SK-N-SH (cell line): ENCODE measurements at regions not wholly inside any gene's neighbourhood (a gene's known extent, or its start where the extent isn't known, plus 50 kb on each side); places are given as distances from the start of the nearest gene placed in this dataset.

Experiments used
- CTCF ChIA-PET: fragments of 300-600, 350-600 bp; formaldehyde crosslinking; extraction: SDS; loops from one replicate; lab custom pipeline; 2021; lab: Yijun Ruan, JAX
- POLR2A ChIA-PET: fragments of 350-600 bp; sonication (Branson Sonifier 250); formaldehyde crosslinking; extraction: SDS; loops from one replicate; lab custom pipeline; 2020; ENCODE audit warnings: antibody characterized with exemption, inconsistent platforms; lab: Yijun Ruan, JAX
- DNase-seq: peaks from one replicate; pipeline ENCODE4 v3.0.0; 2012
- H2AFZ ChIP-seq: fragments of 200-600 bp; sonication (generic); 2 replicates; pipeline ENCODE4 v1.8.1; 2016; ENCODE audit warnings: antibody characterized with exemption, mild to moderate bottlenecking, low read depth
- H3F3A ChIP-seq: fragments of 200-600 bp; sonication (generic); replicated peaks from 2 replicates; pipeline ENCODE3; 2016; ENCODE audit warnings: antibody characterized with exemption, mild to moderate bottlenecking; ENCODE audit not compliant: insufficient read depth
- H3K27ac ChIP-seq, 2 experiments: fragments of 200-500 bp in 1 of 2; fragments of 200-600 bp in 1 of 2; sonication (Bioruptor generic) in 1 of 2; sonication (generic), shearing (Covaris generic) in 1 of 2; 2 replicates each; pipeline versions ENCODE4 v1.5.1 to v1.6.1; 2014 to 2016; ENCODE audit warnings: low read depth in 2 of 2, inconsistent platforms in 1 of 2, low read length in 1 of 2, mild to moderate bottlenecking in 1 of 2, mixed read lengths in 1 of 2
- H3K27me3 ChIP-seq: fragments of 200-600 bp; sonication (generic), shearing (Covaris generic); 2 replicates; pipeline ENCODE4 v1.6.1; 2016; ENCODE audit warnings: mixed run types; ENCODE audit not compliant: insufficient read depth
- H3K36me3 ChIP-seq, 2 experiments: fragments of 200-500 bp in 1 of 2; fragments of 200-600 bp in 1 of 2; sonication (Bioruptor generic) in 1 of 2; sonication (generic) in 1 of 2; replicated peaks in 1 of 2; 2 replicates each; pipeline versions ENCODE3 to v1.5.1; 2014 to 2016; ENCODE audit warnings: low read length in 1 of 2, mild to moderate bottlenecking in 1 of 2; ENCODE audit not compliant: insufficient read depth in 2 of 2, control insufficient read depth in 1 of 2
- H3K4me1 ChIP-seq, 2 experiments: fragments of 200-500 bp in 1 of 2; fragments of 200-600 bp in 1 of 2; sonication (Bioruptor generic) in 1 of 2; sonication (generic), shearing (Covaris generic) in 1 of 2; 2 replicates each; pipeline versions ENCODE4 v1.5.1 to v1.6.1; 2014 to 2016; ENCODE audit warnings: low read depth in 1 of 2, low read length in 1 of 2, mixed run types in 1 of 2; ENCODE audit not compliant: insufficient read depth in 2 of 2, control insufficient read depth in 1 of 2
- H3K4me2 ChIP-seq: fragments of 200-600 bp; sonication (generic), shearing (Covaris generic); 2 replicates; pipeline ENCODE4 v1.6.1; 2017; ENCODE audit warnings: mixed run types
- H3K4me3 ChIP-seq, 2 experiments: fragments of 200-500 bp in 1 of 2; fragments of 200-600 bp in 1 of 2; sonication (Bioruptor generic) in 1 of 2; sonication (generic), shearing (Covaris generic) in 1 of 2; 2 replicates each; pipeline versions ENCODE4 v1.5.1 to v1.8.1; 2014 to 2016; ENCODE audit warnings: low read depth in 2 of 2, inconsistent platforms in 1 of 2, low read length in 1 of 2, mild to moderate bottlenecking in 1 of 2, mixed read lengths in 1 of 2, moderate library complexity in 1 of 2
- H3K79me2 ChIP-seq: fragments of 200-600 bp; sonication (generic); 2 replicates; pipeline ENCODE4 v1.8.1; 2017; ENCODE audit warnings: mild to moderate bottlenecking; ENCODE audit not compliant: insufficient read depth
- H3K9ac ChIP-seq: fragments of 200-600 bp; sonication (generic); 2 replicates; pipeline ENCODE4 v1.6.1; 2017; ENCODE audit warnings: mixed run types
- H3K9me2 ChIP-seq: fragments of 200-600 bp; sonication (generic); 2 replicates; pipeline ENCODE4 v1.6.1; 2017; ENCODE audit warnings: mixed run types
- H3K9me3 ChIP-seq: fragments of 200-600 bp; sonication (generic); 2 replicates; pipeline ENCODE4 v1.6.1; 2017; ENCODE audit warnings: mixed run types, mild to moderate bottlenecking, moderate library complexity
- H4K20me1 ChIP-seq: fragments of 200-600 bp; sonication (generic); 2 replicates; pipeline ENCODE4 v1.6.1; 2017; ENCODE audit warnings: mild to moderate bottlenecking, mixed run types; ENCODE audit not compliant: insufficient read depth
- EP300 ChIP-seq, 2 experiments: IDR thresholded peaks; 2 replicates each; pipeline versions ENCODE4 v1.4.0 to v1.6.1; 2012; ENCODE audit warnings: borderline replicate concordance in 1 of 2, low read depth in 1 of 2, low read length in 1 of 2
- EZH2phosphoT487 ChIP-seq: fragments of 200-600 bp; sonication (generic); IDR thresholded peaks from 2 replicates; pipeline ENCODE4 v1.6.1; 2017; ENCODE audit warnings: low read depth, mixed run types, mild to moderate bottlenecking, antibody characterized with exemption, moderate library complexity, borderline replicate concordance
- FOSL2 ChIP-seq: IDR thresholded peaks from 2 replicates; pipeline ENCODE4 v1.4.0; 2012; ENCODE audit warnings: low read depth, mild to moderate bottlenecking, moderate library complexity, borderline replicate concordance
- GABPA ChIP-seq: IDR thresholded peaks from 2 replicates; pipeline ENCODE4 v1.4.0; 2012; ENCODE audit warnings: low read depth, mild to moderate bottlenecking
- JUND ChIP-seq: IDR thresholded peaks from 2 replicates; pipeline ENCODE4 v1.4.0; 2012
- MEF2A ChIP-seq: IDR thresholded peaks from 2 replicates; pipeline ENCODE4 v1.4.0; 2012; ENCODE audit warnings: low read depth, borderline replicate concordance
- MXI1 ChIP-seq: IDR thresholded peaks from 2 replicates; pipeline ENCODE4 v1.6.1; 2012; ENCODE audit warnings: mild to moderate bottlenecking, low read depth, low read length, improper control_type of control experiment
- RFX5 ChIP-seq: IDR thresholded peaks from 2 replicates; pipeline ENCODE4 v1.6.1; 2012; ENCODE audit warnings: mild to moderate bottlenecking, improper control_type of control experiment, low read length
- WGBS: methylation state at CpG from one replicate; pipeline ENCODE4 v1.1.6; 2017; ENCODE audit warnings: low lambda C conversion rate; 5-methylcytosine and 5-hydroxymethylcytosine counted together
- TF ChIP-seq, protein P1 (sequence below): IDR thresholded peaks from 2 replicates; pipeline ENCODE4 v1.6.1; 2012; ENCODE audit warnings: mild to moderate bottlenecking, low read depth, low read length, moderate library complexity
- TF ChIP-seq, protein P2 (sequence below): IDR thresholded peaks from 2 replicates; pipeline ENCODE4 v1.4.0; 2012; ENCODE audit warnings: low read depth, borderline replicate concordance
- TF ChIP-seq, protein P3 (sequence below): fragments of 150-350 bp; IDR thresholded peaks from 2 replicates; pipeline ENCODE4 v1.6.1; 2017; ENCODE audit warnings: antibody characterized with exemption, low read length, low read depth, borderline replicate concordance

DNA sequence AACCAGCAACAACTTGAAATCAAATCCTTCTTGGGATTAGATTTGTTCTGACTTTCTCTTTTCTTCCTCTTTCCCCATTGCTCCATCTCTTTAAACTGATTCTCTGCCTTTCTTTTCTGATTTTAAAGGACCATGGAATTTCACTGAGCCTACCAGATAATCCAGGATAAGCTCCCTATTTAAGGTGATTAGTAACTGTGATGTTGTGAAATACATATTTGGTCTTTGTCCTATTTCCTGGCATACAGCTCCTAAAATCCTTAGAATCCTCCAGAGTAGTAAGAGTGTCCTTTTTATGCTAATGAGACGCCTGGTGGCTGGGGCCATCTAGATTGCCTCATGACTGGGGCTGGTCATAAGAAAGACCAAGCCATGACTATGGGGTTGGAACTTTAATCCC, 236.9 kb downstream of the USP25 start:
- POLR2A ChIA-PET: no interaction called here

GRCh38 chr21:15967661-15968060, 237.9 kb downstream of the USP25 start:
- POLR2A ChIA-PET: no interaction called here
- Histone ChIP-seq H4K20me1 (no peaks in the 10 kb centered on the region), H3K4me3 (no peak overlapping the region), H3K27ac (no peak overlapping the region), H3K79me2 (no peaks in the 10 kb centered on the region)
- TF ChIP-seq JUND (0 out of 2 replicates have a peak, but pooled peaks have one; percentile 17), GABPA (no peak)
- TF ChIP-seq, all 33 proteins: peak for 1
- no peak overlapping the region for H2AFZ ChIP-seq
- H3K27me3 ChIP-seq: no peaks in the 10 kb centered on the region
- H3K4me1 ChIP-seq: no peaks in the 10 kb centered on the region; a peak in 1 of 4 replicates
- no peak for DNase-seq
- H3F3A ChIP-seq: no peaks in the 10 kb centered on the region
- CTCF ChIA-PET: interaction anchor here (0.9 kb wide), 1 partner anchor 114 kb away, joined by 3 read pairs; no protein-coding TSS in a partner anchor
- WGBS: 89% methylated on average over 5 of the region's 5 CpGs
- no peaks in the 10 kb centered on the region for H3K36me3 ChIP-seq
- no peaks in the 10 kb centered on the region for H3K9me2 ChIP-seq
- H3K4me2 ChIP-seq: no peak overlapping the region
- no peak overlapping the region for H3K9ac ChIP-seq
- no peaks in the 10 kb centered on the region for H3K9me3 ChIP-seq

More for the DNA sequence above, 236.9 kb downstream of the USP25 start:
- H2AFZ ChIP-seq: no peak overlapping the region
- H3K9me2 ChIP-seq: no peaks in the 10 kb centered on the region
- H3K79me2 ChIP-seq: no peaks in the 10 kb centered on the region
- CTCF ChIA-PET: interaction anchor here (0.7 kb wide), 1 partner anchor 210 kb away, joined by 3 read pairs; no protein-coding TSS in a partner anchor
- H3K4me1 ChIP-seq: no peaks in the 10 kb centered on the region; a peak in 1 of 4 replicates
- no peaks in the 10 kb centered on the region for H4K20me1 ChIP-seq
- no peaks in the 10 kb centered on the region for H3K9me3 ChIP-seq
- no peak overlapping the region for H3K27ac ChIP-seq
- no peaks in the 10 kb centered on the region for H3K27me3 ChIP-seq
- H3K4me3 ChIP-seq: no peak overlapping the region
- no peaks in the 10 kb centered on the region for H3F3A ChIP-seq
- no peak for DNase-seq
- no peak overlapping the region for H3K9ac ChIP-seq
- TF ChIP-seq MXI1 (no peak), JUND (no peak), EP300 (IDR thresholded peaks at IDR 0.05; ENCODE audit: borderline replicate concordance in 1 of 2, low read depth in 1 of 2, low read length in 1 of 2) (no peak), RFX5 (no peak), FOSL2 (no peak), EZH2phosphoT487 (no peak), GABPA (no peak), MEF2A (no peak)
- TF ChIP-seq, protein P1, sequence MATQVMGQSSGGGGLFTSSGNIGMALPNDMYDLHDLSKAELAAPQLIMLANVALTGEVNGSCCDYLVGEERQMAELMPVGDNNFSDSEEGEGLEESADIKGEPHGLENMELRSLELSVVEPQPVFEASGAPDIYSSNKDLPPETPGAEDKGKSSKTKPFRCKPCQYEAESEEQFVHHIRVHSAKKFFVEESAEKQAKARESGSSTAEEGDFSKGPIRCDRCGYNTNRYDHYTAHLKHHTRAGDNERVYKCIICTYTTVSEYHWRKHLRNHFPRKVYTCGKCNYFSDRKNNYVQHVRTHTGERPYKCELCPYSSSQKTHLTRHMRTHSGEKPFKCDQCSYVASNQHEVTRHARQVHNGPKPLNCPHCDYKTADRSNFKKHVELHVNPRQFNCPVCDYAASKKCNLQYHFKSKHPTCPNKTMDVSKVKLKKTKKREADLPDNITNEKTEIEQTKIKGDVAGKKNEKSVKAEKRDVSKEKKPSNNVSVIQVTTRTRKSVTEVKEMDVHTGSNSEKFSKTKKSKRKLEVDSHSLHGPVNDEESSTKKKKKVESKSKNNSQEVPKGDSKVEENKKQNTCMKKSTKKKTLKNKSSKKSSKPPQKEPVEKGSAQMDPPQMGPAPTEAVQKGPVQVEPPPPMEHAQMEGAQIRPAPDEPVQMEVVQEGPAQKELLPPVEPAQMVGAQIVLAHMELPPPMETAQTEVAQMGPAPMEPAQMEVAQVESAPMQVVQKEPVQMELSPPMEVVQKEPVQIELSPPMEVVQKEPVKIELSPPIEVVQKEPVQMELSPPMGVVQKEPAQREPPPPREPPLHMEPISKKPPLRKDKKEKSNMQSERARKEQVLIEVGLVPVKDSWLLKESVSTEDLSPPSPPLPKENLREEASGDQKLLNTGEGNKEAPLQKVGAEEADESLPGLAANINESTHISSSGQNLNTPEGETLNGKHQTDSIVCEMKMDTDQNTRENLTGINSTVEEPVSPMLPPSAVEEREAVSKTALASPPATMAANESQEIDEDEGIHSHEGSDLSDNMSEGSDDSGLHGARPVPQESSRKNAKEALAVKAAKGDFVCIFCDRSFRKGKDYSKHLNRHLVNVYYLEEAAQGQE: no peak
- TF ChIP-seq, protein P2, sequence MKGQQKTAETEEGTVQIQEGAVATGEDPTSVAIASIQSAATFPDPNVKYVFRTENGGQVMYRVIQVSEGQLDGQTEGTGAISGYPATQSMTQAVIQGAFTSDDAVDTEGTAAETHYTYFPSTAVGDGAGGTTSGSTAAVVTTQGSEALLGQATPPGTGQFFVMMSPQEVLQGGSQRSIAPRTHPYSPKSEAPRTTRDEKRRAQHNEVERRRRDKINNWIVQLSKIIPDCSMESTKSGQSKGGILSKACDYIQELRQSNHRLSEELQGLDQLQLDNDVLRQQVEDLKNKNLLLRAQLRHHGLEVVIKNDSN: no peak
- TF ChIP-seq, protein P3, sequence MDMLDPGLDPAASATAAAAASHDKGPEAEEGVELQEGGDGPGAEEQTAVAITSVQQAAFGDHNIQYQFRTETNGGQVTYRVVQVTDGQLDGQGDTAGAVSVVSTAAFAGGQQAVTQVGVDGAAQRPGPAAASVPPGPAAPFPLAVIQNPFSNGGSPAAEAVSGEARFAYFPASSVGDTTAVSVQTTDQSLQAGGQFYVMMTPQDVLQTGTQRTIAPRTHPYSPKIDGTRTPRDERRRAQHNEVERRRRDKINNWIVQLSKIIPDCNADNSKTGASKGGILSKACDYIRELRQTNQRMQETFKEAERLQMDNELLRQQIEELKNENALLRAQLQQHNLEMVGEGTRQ: no peak
- TF ChIP-seq, all 33 proteins: peak for 0
- Histone ChIP-seq H3K36me3 (no peaks in the 10 kb centered on the region), H3K4me2 (no peak overlapping the region)
- 65% methylated on average over 1 of the region's 1 CpG for WGBS
